ENCODE measurements at regions not wholly inside any gene's neighbourhood (a gene's known extent, or its start where the extent isn't known, plus 50 kb on each side); places are given as distances from the start of the nearest gene placed in this dataset.
"Not testable (repeated sequence)": the region's sequence is repeated elsewhere in the genome, so short reads cannot be mapped to it uniquely, and the experiment has no call there.

- intact Hi-C loops (cut with DNase I, micrococcal nuclease) = no loop called here
These were observed 104.2 kb downstream of the NPY start for GRCh38 chr7:24388212-24388611.

DNA sequence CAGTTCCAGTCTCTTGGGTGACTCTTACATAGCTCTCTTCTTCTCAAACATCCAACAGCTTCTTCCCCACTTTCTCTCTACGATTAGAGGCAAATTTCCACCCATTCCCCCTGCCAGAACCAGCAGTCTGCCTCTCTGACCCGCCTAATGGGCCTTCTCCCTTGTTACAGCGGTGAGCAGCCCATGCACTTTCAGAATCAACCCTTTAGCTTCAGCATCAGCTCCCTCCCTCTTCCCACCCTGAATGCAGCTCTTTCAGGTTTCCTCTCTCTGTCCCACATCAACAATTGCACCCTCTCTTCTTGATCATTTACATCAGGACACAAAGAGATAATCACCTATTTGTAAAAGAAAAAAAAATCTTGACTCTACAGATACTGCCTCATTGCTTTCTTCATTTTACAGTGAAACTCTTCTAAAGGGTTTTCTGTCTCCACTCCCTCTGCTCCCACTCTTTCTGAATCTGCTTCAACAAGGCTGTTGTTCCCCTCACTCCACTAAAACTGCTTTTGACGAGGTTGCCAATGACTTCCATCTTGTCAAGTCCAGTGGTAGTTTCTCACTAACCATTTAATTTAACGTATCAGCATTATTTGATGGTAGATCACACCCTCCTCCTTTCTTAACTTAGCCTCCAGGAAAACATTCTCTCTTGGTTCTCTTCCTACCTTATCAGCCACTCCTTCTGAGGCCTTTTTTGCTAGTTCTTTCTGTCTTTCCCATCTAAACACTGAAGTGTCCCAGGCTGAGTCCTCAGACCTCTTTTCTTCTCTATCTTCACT is 106.6 kb downstream of the NPY start:
- TF ChIP-seq CTCF (IDR thresholded peaks at IDR 0.05) = no peak
- H3K4me3 ChIP-seq = no peak overlapping the region
- H3K4me1 ChIP-seq (ENCODE audit: low read depth) = no peaks in the 10 kb centered on the region
- ATAC-seq (no peak), DNase-seq (no peak)
- H3K36me3 ChIP-seq (ENCODE audit: low read depth) = no peaks in the 10 kb centered on the region
- intact Hi-C loops (cut with DNase I, micrococcal nuclease) = no loop called here
- H3K9me3 ChIP-seq = no peaks in the 10 kb centered on the region

More at GRCh38 chr7:24388212-24388611, 104.2 kb downstream of the NPY start:
- DNase-seq = no peak
- H3K9me3 ChIP-seq = no peaks in the 10 kb centered on the region
- no peak overlapping the region for H3K4me3 ChIP-seq
- H3K4me1 ChIP-seq (ENCODE audit: low read depth) = no peaks in the 10 kb centered on the region
- no peak for TF ChIP-seq CTCF (IDR thresholded peaks at IDR 0.05)
- no peak for ATAC-seq
- H3K36me3 ChIP-seq (ENCODE audit: low read depth) = no peaks in the 10 kb centered on the region

DNA sequence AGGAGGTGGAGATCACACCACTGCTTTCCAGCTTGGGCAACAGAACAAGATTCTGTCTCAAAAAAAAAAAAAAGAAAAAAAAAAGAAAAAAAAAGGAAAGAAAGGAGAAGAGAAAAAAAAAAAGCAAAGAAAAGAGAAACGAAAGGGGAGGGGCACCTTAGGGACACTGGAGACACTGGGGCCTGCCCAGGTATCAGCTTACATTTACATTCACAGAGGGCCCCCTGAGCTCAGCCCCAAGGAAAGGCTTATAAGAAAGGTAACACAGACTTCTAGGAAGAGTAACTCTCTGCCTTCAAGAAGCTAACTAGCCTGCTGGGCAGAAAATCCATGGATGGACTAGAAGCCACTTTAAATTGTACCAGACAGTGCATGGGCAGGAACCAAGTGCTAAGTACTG is 108.8 kb downstream of the NPY start:
- Histone ChIP-seq H3K4me1 (ENCODE audit: low read depth) (no peaks in the 10 kb centered on the region), H3K4me3 (no peak overlapping the region), H3K36me3 (ENCODE audit: low read depth) (no peaks in the 10 kb centered on the region), H3K9me3 (no peaks in the 10 kb centered on the region)
- DNase-seq = no peak
- TF ChIP-seq CTCF (IDR thresholded peaks at IDR 0.05) = no peak
- ATAC-seq = no peak
- intact Hi-C loops (cut with DNase I, micrococcal nuclease) = no loop called here

GRCh38 chr7:24395512-24395911 is 111.5 kb downstream of the NPY start:
- ATAC-seq = no peak
- Histone ChIP-seq H3K4me3 (no peak overlapping the region), H3K36me3 (ENCODE audit: low read depth) (no peaks in the 10 kb centered on the region), H3K9me3 (no peaks in the 10 kb centered on the region), H3K4me1 (ENCODE audit: low read depth) (no peaks in the 10 kb centered on the region)
- no peak for TF ChIP-seq CTCF (IDR thresholded peaks at IDR 0.05)
- intact Hi-C loops (cut with DNase I, micrococcal nuclease) = no loop called here
- no peak for DNase-seq

DNA sequence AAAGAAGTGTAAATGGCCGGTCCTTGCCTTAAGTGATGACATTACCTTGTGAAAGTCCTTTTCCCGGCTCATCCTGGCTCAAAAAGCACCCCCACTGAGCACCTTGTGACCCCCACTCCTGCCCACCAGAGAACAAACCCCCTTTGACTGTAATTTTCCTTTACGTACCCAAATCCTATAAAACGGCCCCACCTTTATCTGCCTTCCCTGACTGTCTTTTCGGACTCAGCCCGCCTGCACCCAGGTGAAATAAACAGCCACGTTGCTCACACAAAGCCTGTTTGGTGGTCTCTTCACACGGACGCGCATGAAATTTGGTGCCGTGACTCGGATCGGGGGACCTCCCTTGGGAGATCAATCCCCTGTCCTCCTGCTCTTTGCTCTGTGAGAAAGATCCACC is 112.4 kb downstream of the NPY start:
- H3K4me1 ChIP-seq (ENCODE audit: low read depth); H3K4me3 ChIP-seq; intact Hi-C loops (cut with DNase I, micrococcal nuclease); H3K36me3 ChIP-seq (ENCODE audit: low read depth); H3K9me3 ChIP-seq; DNase-seq; ATAC-seq: not testable (repeated sequence)

DNA sequence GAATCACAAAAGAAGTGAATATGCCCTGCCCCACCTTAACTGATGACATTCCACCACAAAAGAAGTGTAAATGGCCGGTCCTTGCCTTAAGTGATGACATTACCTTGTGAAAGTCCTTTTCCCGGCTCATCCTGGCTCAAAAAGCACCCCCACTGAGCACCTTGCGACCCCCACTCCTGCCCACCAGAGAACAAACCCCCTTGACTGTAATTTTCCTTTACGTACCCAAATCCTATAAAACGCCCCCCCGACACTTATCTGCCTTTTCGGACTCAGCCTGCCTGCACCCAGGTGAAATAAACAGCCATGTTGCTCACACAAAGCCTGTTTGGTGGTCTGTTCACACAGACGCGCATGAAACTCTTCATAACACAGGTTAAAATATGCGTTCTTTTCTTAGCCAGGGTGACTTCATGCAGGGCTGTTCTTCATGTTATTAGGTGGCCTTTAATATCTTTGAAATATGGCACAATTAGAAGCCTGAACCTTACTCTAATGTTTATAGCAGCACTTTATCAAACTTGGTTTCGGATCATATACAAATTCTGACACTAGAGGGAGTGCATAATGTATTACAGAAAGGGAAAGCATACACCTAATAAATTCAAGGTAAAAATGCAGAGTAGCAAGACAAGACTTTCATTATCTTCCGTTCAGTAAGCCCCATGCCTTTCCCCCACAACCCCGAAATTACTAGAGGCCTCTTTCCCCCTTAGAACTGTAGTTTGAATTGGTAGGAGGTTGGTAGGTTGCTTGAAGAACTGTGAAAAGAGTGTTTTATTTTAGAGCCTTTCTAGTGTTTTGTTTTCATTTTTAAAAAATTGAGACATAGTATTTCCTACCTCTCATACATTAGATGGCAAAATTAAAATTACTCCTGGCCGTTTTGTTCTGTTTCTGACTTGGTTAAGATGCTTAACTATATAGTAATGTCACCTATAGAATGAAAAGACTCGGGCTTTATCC is 117.9 kb downstream of the NPY start:
- TF ChIP-seq CTCF (IDR thresholded peaks at IDR 0.05) = no peak
- H3K4me1 ChIP-seq (ENCODE audit: low read depth) = no peaks in the 10 kb centered on the region
- no peaks in the 10 kb centered on the region for H3K36me3 ChIP-seq (ENCODE audit: low read depth)
- ATAC-seq (no peak), DNase-seq (no peak)
- no peak overlapping the region for H3K4me3 ChIP-seq
- intact Hi-C loops (cut with DNase I, micrococcal nuclease) = no loop called here
- no peaks in the 10 kb centered on the region for H3K9me3 ChIP-seq
